ENCODE measurements at regions not wholly inside any gene's neighbourhood (a gene's known extent, or its start where the extent isn't known, plus 50 kb on each side); places are given as distances from the start of the nearest gene placed in this dataset.

- DNase-seq, result no peak
- Histone ChIP-seq H3K36me3 (ENCODE audit: low read depth) (no peaks in the 10 kb centered on the region), H3K4me1 (ENCODE audit: low read depth) (no peaks in the 10 kb centered on the region), H3K9me3 (no peaks in the 10 kb centered on the region), H3K4me3 (no peak overlapping the region)
- TF ChIP-seq CTCF (IDR thresholded peaks at IDR 0.05), result no peak
- intact Hi-C loops (cut with DNase I, micrococcal nuclease), result no loop called here
- ATAC-seq, result no peak
Observed at GRCh38 chr7:80974396-80975358, 55.8 kb upstream of the SEMA3C start.

- Histone ChIP-seq H3K36me3 (ENCODE audit: low read depth) (no peaks in the 10 kb centered on the region), H3K4me1 (ENCODE audit: low read depth) (no peaks in the 10 kb centered on the region), H3K9me3 (no peaks in the 10 kb centered on the region), H3K4me3 (no peak overlapping the region)
- intact Hi-C loops (cut with DNase I, micrococcal nuclease), result no loop called here
- TF ChIP-seq CTCF (IDR thresholded peaks at IDR 0.05), result no peak
- no peak for DNase-seq
- no peak for ATAC-seq
Observed at GRCh38 chr7:80971225-80971624, 52.4 kb upstream of the SEMA3C start.
